H9 (cell line): ENCODE measurements at regions not wholly inside any gene's neighbourhood (a gene's known extent, or its start where the extent isn't known, plus 50 kb on each side); places are given as distances from the start of the nearest gene placed in this dataset.

Source experiments
- DNase-seq: peaks from one replicate; pipeline ENCODE4 v3.0.0-alpha.2; 2017
- H2AFZ ChIP-seq: one replicate; pipeline ENCODE4 v1.6.1; 2013; ENCODE audit warnings: mild to moderate bottlenecking, low read length, control low read depth, moderate library complexity
- H2AK5ac ChIP-seq: 2 replicates; pipeline ENCODE4 v1.6.1; 2013; ENCODE audit warnings: low read length, control low read depth, mixed read lengths; ENCODE audit not compliant: insufficient read length
- H2BK120ac ChIP-seq: one replicate; pipeline ENCODE4 v1.6.1; 2013; ENCODE audit warnings: low read depth, mild to moderate bottlenecking, low read length, control low read depth, inconsistent platforms; ENCODE audit not compliant: poor library complexity, severe bottlenecking
- H2BK12ac ChIP-seq: 2 replicates; pipeline ENCODE4 v1.6.1; 2013; ENCODE audit warnings: low read length, control low read depth, mixed read lengths, low read depth; ENCODE audit not compliant: insufficient read length
- H2BK15ac ChIP-seq: 2 replicates; pipeline ENCODE4 v1.6.1; 2013; ENCODE audit warnings: low read depth, low read length, control low read depth
- H2BK20ac ChIP-seq: one replicate; pipeline ENCODE4 v1.6.1; 2013; ENCODE audit warnings: low read depth, mild to moderate bottlenecking, low read length, control low read depth, inconsistent platforms; ENCODE audit not compliant: poor library complexity, severe bottlenecking
- H2BK5ac ChIP-seq: 2 replicates; pipeline ENCODE4 v1.6.1; 2013; ENCODE audit warnings: low read length, control low read depth, mixed read lengths; ENCODE audit not compliant: insufficient read length
- H3K14ac ChIP-seq: 2 replicates; pipeline ENCODE4 v1.6.1; 2013; ENCODE audit warnings: low read length, control low read depth; ENCODE audit not compliant: insufficient read depth
- H3K18ac ChIP-seq: 2 replicates; pipeline ENCODE4 v1.6.1; 2013; ENCODE audit warnings: low read depth, mild to moderate bottlenecking, mixed read lengths, low read length, control low read depth; ENCODE audit not compliant: insufficient read length
- H3K23ac ChIP-seq: 2 replicates; pipeline ENCODE4 v1.6.1; 2013; ENCODE audit warnings: low read length, control low read depth, mixed read lengths, low read depth; ENCODE audit not compliant: insufficient read length
- H3K23me2 ChIP-seq: 2 replicates; pipeline ENCODE4 v1.6.1; 2013; ENCODE audit warnings: low read depth, mild to moderate bottlenecking, mixed read lengths, low read length, control low read depth; ENCODE audit not compliant: insufficient read length, poor library complexity, severe bottlenecking
- H3K27ac ChIP-seq: 2 replicates; pipeline ENCODE4 v1.5.1; 2013; ENCODE audit warnings: low read length, control low read depth, mixed read lengths, low read depth; ENCODE audit not compliant: insufficient read length
- H3K27me3 ChIP-seq: 2 replicates; pipeline ENCODE4 v1.6.1; 2013; ENCODE audit warnings: low read length, control low read depth, inconsistent platforms; ENCODE audit not compliant: insufficient read depth
- H3K4ac ChIP-seq: 2 replicates; pipeline ENCODE4 v1.6.1; 2013; ENCODE audit warnings: low read depth, mild to moderate bottlenecking, control low read depth, inconsistent platforms, low read length, moderate library complexity
- H3K4me1 ChIP-seq: 2 replicates; pipeline ENCODE4 v1.6.1; 2013; ENCODE audit warnings: low read length, control low read depth, inconsistent platforms; ENCODE audit not compliant: insufficient read depth
- H3K4me2 ChIP-seq: 2 replicates; pipeline ENCODE4 v1.6.1; 2013; ENCODE audit warnings: low read length, control low read depth, mixed read lengths; ENCODE audit not compliant: insufficient read length, insufficient read depth
- H3K56ac ChIP-seq: 2 replicates; pipeline ENCODE4 v1.6.1; 2013; ENCODE audit warnings: low read depth, mild to moderate bottlenecking, mixed read lengths, low read length, control low read depth; ENCODE audit not compliant: insufficient read length
- H3K79me1 ChIP-seq: 2 replicates; pipeline ENCODE4 v1.6.1; 2013; ENCODE audit warnings: low read depth, mild to moderate bottlenecking, moderate library complexity, low read length, control low read depth, inconsistent platforms; ENCODE audit not compliant: insufficient read depth, poor library complexity, severe bottlenecking
- H3K79me2 ChIP-seq: 2 replicates; pipeline ENCODE4 v1.6.1; 2013; ENCODE audit warnings: low read length, control low read depth, inconsistent platforms; ENCODE audit not compliant: insufficient read depth
- H3K9ac ChIP-seq: 2 replicates; pipeline ENCODE4 v1.6.1; 2013; ENCODE audit warnings: low read length, control low read depth, mixed read lengths; ENCODE audit not compliant: insufficient read length; ENCODE audit errors: extremely low read depth
- H3K9me3 ChIP-seq: one replicate; pipeline ENCODE4 v1.6.1; 2013; ENCODE audit warnings: low read depth, low read length, inconsistent platforms; ENCODE audit not compliant: control insufficient read depth
- H3T11ph ChIP-seq: one replicate; pipeline ENCODE4 v1.6.1; 2013; ENCODE audit warnings: mild to moderate bottlenecking, low read length, control low read depth, inconsistent platforms
- H4K20me1 ChIP-seq: one replicate; pipeline ENCODE4 v1.6.1; 2013; ENCODE audit not compliant: control insufficient read depth, insufficient read length, insufficient read depth
- H4K5ac ChIP-seq: 2 replicates; pipeline ENCODE4 v1.6.1; 2013; ENCODE audit warnings: low read depth, mild to moderate bottlenecking, mixed read lengths, low read length, control low read depth; ENCODE audit not compliant: insufficient read length
- H4K8ac ChIP-seq: replicated peaks from 2 replicates; pipeline ENCODE4 v1.6.1; 2013; ENCODE audit warnings: low read length, control low read depth, mixed read lengths, low read depth; ENCODE audit not compliant: insufficient read length
- H4K91ac ChIP-seq: 2 replicates; pipeline ENCODE4 v1.6.1; 2013; ENCODE audit warnings: low read depth, mild to moderate bottlenecking, moderate library complexity, mixed read lengths, low read length, control low read depth; ENCODE audit not compliant: insufficient read length
- H3K27ac Mint-ChIP-seq, 3 experiments: 2 replicates in 2 of 3; 3 replicates in 1 of 3; pipeline ENCODE4 v1.8.0; 2020 to 2021; ENCODE audit warnings: mixed read lengths in 3 of 3, mild to moderate bottlenecking in 1 of 3, moderate library complexity in 1 of 3
- H3K27me3 Mint-ChIP-seq: 2 replicates; pipeline ENCODE4 v1.8.0; 2021; ENCODE audit warnings: low read depth, mild to moderate bottlenecking, moderate library complexity, mixed read lengths
- H3K36me3 Mint-ChIP-seq, 3 experiments: 2 replicates in 2 of 3; 3 replicates in 1 of 3; pipeline ENCODE4 v1.8.0; 2020 to 2021; ENCODE audit warnings: low read depth in 3 of 3, mixed read lengths in 3 of 3; ENCODE audit not compliant: insufficient read depth in 1 of 3
- H3K4me1 Mint-ChIP-seq, 2 experiments: 2 replicates each; pipeline ENCODE4 v1.8.0; 2020; ENCODE audit warnings: mixed read lengths in 2 of 2
- H3K4me3 Mint-ChIP-seq, 2 experiments: 2 replicates in 1 of 2; 3 replicates in 1 of 2; pipeline ENCODE4 v1.8.0; 2020 to 2021; ENCODE audit warnings: mild to moderate bottlenecking in 2 of 2, mixed read lengths in 2 of 2, moderate library complexity in 1 of 2
- H3K9me3 Mint-ChIP-seq, 2 experiments: 2 replicates in 1 of 2; 3 replicates in 1 of 2; pipeline ENCODE4 v1.8.0; 2020; ENCODE audit warnings: mild to moderate bottlenecking in 2 of 2, mixed read lengths in 2 of 2, moderate library complexity in 1 of 2
- WGBS: extraction: QIAGEN DNeasy Blood & Tissue Kit; methylation state at CpG from one replicate; pipeline ENCODE4 v1.1.7; 2013; ENCODE audit warnings: missing lambda C conversion rate, low lambda C conversion rate, mixed read lengths; ENCODE audit not compliant: insufficient read length; ENCODE audit errors: extremely low coverage; 5-methylcytosine and 5-hydroxymethylcytosine counted together
- TF ChIP-seq, protein P1 (sequence below): fragments of 200-600 bp; sonication (generic); conservative IDR thresholded peaks from 3 replicates; pipeline ENCODE4 v1.8.0; 2021; ENCODE audit warnings: antibody characterized with exemption, mild to moderate bottlenecking

DNA sequence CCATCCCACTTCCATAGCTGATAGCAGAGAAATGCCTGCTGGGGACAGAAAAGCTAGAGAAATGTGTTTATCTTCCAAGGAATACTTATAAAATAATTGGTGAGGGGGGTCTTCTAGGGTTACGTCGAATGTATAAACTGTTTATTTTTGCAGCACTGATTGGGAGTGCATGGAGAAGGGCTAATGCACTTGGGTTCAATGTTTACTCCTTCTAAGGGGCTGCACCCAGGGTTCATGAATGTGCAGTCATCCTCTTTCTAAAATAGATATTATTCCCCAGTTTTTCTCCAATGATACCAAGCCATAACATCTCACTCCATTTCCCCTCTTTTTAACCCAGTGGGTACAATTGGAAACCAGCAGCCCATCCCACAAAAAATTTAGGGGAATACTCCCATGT, 336.9 kb downstream of the ETS1 start:
- WGBS, result no CpG with 5 or more reads among the region's 2 CpGs
- H3T11ph ChIP-seq, result no peak overlapping the region
- Mint-ChIP-seq H3K4me1 (peaks cover 6 to 11% of the 10 kb centered on the region in 2 experiments), H3K4me3 (no peak overlapping the region), H3K9me3 (no peaks in the 10 kb centered on the region), H3K27me3 (no peaks in the 10 kb centered on the region), H3K36me3 (no peaks in the 10 kb centered on the region), H3K27ac (no peak overlapping the region)
- 0 out of 2 replicates have a peak, but pooled peaks cover 2% of the 10 kb centered on the region for H3K4me1 ChIP-seq
- no peak overlapping the region for H3K27ac ChIP-seq
- H3K27me3 ChIP-seq, result no peaks in the 10 kb centered on the region
- TF ChIP-seq, protein P1, sequence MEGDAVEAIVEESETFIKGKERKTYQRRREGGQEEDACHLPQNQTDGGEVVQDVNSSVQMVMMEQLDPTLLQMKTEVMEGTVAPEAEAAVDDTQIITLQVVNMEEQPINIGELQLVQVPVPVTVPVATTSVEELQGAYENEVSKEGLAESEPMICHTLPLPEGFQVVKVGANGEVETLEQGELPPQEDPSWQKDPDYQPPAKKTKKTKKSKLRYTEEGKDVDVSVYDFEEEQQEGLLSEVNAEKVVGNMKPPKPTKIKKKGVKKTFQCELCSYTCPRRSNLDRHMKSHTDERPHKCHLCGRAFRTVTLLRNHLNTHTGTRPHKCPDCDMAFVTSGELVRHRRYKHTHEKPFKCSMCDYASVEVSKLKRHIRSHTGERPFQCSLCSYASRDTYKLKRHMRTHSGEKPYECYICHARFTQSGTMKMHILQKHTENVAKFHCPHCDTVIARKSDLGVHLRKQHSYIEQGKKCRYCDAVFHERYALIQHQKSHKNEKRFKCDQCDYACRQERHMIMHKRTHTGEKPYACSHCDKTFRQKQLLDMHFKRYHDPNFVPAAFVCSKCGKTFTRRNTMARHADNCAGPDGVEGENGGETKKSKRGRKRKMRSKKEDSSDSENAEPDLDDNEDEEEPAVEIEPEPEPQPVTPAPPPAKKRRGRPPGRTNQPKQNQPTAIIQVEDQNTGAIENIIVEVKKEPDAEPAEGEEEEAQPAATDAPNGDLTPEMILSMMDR, result no peak
- H3K9ac ChIP-seq, result no peak overlapping the region
- H3K18ac ChIP-seq, result no peak overlapping the region
- H2BK120ac ChIP-seq, result no peak overlapping the region
- no peaks in the 10 kb centered on the region for H3K9me3 ChIP-seq
- no peak overlapping the region for H3K14ac ChIP-seq
- H4K91ac ChIP-seq, result no peak overlapping the region
- H3K4ac ChIP-seq, result no peak overlapping the region
- H4K20me1 ChIP-seq, result no peaks in the 10 kb centered on the region
- no peak overlapping the region for H2AFZ ChIP-seq
- H3K56ac ChIP-seq, result no peak overlapping the region
- no peak overlapping the region for H2AK5ac ChIP-seq
- H2BK5ac ChIP-seq, result no peak overlapping the region
- no peaks in the 10 kb centered on the region for H3K79me1 ChIP-seq
- no peak overlapping the region for H2BK20ac ChIP-seq
- no peak overlapping the region for H2BK12ac ChIP-seq
- no peak for DNase-seq
- no peaks in the 10 kb centered on the region for H3K79me2 ChIP-seq
- H3K23me2 ChIP-seq, result no peaks in the 10 kb centered on the region
- H2BK15ac ChIP-seq, result no peak overlapping the region
- no peak overlapping the region for H3K4me2 ChIP-seq
- no peak overlapping the region for H4K5ac ChIP-seq
- no peak overlapping the region for H4K8ac ChIP-seq
- H3K23ac ChIP-seq, result no peak overlapping the region
